NCI-H2029 treated with DMSO at 0.1 percent for 48 hours (cell line): ENCODE measurements at regions not wholly inside any gene's neighbourhood (a gene's known extent, or its start where the extent isn't known, plus 50 kb on each side); places are given as distances from the start of the nearest gene placed in this dataset.
"Not testable (repeated sequence)": the region's sequence is repeated elsewhere in the genome, so short reads cannot be mapped to it uniquely, and the experiment has no call there.

Experiments
- DNase-seq: peaks from one replicate; lab custom pipeline; 2025; lab: John Stamatoyannopoulos, UW

- DNase-seq = no peak
Observed at GRCh38 chr3:65303431-65303830, 615.6 kb upstream of the ADAMTS9 start.

- DNase-seq = no peak
Observed at GRCh38 chr3:65291448-65292125, 603.8 kb upstream of the ADAMTS9 start.

DNA sequence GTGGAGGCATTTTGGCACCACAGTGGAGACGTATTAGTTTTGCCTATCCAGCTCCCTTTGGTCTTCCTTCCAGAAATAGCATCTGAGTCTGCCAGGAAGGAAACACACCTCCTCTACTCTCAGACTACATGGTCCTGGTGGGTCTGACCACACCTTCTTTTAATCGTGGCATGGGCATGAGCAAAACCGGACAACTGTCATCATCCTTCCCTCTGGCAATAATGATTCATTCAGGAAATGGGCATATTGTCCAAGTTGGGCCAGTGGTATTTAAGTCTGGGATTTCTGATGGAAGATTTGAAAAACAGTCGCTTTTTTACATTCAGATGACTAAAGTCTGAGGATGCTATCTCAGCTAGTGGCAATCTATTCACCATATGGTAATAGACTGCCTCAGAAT, 601.0 kb upstream of the ADAMTS9 start:
- no peak for DNase-seq

DNA sequence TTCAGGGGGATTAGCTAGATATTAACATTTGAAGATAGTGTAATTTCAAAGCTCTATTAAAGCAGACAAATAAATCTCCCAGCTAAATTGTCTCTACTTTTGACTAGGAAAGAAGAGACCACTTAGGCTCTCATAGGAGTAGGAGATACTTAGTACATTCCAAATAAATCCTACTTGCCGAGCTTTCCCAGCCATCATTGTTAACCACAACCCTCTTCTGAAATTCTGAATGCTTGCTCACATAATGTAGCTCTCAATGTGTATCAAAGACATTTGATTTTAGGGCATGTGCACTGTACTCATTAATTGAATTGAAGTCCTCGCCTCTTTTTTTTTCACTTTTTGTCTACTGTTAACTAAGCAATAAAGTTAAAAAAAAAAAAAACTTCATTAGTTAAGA, 598.2 kb upstream of the ADAMTS9 start:
- no peak for DNase-seq

DNA sequence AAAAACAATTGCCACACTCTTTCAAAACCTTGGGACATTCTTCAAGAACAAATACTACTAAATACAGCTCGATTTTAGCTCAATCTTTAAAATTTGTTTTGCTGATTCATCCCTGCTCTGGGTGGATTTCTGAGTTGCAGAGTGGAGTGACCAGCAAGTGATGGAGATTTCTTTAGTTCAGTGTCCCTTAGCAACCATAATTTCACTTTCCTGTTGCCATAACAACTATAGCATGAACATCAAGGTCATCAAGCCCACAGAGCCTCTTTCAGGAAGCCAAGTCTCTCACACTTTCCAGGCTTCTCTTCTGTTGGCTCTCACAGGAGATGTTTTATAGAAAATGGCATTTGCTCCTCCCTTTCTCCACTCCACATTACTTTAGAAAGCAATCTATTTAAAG, 597.2 kb upstream of the ADAMTS9 start:
- no peak for DNase-seq

DNA sequence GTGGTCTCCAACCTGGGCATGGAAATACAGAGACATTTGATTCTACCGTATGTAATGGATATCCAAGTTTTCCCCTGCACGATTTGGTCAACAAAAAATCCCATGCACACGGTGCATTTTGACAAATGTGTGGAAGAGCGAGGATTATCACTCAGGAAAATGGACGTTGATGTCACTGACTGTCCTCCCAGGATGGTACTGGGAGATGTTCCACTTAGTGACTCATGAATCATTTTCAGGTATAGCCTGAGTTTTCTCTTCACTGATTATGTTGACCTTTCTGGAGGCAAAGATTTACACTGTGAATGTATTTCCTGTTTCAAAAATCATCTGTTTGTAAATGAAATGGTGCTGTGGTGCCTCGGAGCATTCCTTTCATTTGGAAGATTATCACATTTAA, 596.7 kb upstream of the ADAMTS9 start:
- no peak for DNase-seq

DNA sequence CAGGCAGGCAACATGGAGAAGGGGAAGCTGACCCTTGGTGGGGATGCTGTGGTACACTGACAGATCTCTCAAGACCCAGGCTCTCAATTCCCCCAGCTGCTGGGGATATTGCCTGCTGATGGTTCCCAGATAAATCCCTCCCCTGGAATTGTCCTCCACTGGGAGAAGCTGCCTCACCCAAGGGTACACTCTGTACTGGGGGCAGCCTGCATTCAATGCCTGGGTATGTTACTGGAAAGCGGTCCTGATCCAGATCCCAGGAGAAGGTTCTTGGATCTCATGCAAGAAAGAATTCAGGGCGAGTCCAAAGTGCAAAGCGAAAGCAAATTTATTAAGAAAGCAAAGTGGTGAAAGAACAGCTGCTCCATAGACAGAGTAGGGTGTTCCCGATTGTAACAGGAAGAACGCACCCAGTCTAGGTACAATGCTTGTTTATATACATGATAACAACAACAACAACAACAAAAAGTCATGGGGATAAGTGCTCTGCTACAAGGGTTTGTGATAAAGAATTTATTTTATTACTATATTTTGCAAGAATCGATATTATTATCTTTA, 591.5 kb upstream of the ADAMTS9 start:
- no peak for DNase-seq

DNA sequence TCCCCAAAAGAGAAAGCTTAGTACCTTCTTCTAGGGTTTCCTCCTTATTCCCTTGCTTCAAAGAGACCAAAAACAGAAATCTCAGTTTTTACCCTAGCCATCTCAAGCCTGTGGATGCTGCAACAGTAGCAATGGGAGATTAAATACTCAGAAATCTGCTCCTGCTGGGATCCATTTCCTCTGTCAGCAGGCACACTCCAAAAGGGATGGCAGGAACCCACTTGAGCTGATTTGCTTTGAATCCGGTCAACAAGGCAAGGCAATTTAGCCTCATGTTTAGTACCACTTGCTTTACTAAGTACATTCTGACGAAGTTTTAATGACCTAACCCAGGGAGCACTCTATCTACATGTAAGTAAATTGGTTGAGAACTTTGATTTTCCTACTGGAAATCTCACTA, 590.0 kb upstream of the ADAMTS9 start:
- no peak for DNase-seq

DNA sequence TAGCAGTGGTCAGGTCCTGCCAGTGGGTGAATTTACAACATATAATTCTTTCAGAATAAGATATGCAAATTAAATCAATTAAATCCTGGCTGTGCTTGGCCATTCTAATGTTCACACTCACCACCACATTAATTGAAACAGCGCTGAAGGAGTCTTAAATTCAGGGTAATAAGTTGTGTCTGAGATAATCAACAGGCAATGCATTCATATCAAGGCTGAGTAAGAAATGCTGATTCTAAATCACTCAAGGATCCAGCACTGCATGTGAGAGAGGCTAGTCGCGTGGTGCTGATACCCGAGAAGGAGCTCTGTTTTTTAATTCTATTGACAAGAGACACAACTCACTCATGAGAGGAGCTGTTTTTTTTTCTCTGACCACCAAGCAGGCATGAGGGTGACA, 588.8 kb upstream of the ADAMTS9 start:
- no peak for DNase-seq

GRCh38 chr3:65268426-65268825, 580.6 kb upstream of the ADAMTS9 start:
- no peak for DNase-seq

GRCh38 chr3:65265942-65266590, 578.3 kb upstream of the ADAMTS9 start:
- DNase-seq = no peak

- DNase-seq = no peak
Observed at GRCh38 chr3:65265511-65265910, 577.7 kb upstream of the ADAMTS9 start.

DNA sequence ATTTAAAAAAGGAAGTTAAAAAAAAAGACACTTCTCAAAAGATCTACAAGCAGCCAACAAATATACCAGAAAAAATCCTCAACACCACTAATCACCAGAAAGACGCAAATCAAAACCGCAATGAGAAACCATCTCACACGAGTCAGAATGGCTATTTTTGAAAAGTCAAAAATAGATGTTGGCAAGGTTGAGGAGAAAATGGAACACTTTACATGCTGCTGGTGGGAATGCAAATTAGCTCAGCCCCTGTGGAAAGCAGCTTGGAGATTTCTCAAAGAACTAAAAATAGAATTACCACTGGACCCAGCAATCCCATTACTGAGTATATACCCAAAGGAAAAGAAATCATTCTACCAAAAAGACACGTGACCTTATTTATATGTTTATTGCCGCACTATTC, 574.7 kb upstream of the ADAMTS9 start:
- no peak for DNase-seq

- DNase-seq = no peak
Observed at GRCh38 chr3:65259946-65260345, 572.1 kb upstream of the ADAMTS9 start.

- not testable (repeated sequence) for DNase-seq
Observed at GRCh38 chr3:65252914-65253313, 565.1 kb upstream of the ADAMTS9 start.

- no peak for DNase-seq
Observed at GRCh38 chr3:65252266-65252665, 564.5 kb upstream of the ADAMTS9 start.

DNA sequence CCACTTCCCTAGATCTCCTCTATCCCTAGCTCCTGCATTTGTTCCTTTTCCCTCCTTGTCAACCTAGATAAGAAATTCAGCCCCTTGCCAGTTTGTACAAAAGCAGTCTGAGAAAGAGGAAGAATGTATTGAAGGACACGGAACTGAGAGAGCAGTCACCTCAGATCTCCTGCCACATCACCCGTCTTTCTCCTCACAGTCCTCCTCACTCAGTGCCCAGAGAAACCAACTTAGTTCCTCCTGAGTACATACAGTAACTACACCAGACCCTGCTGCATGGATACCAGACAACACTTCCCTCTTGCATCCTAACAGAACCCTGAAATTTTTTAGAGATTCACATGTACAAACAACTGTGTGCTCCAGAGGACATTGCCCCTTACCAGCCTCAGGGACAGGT, 563.6 kb upstream of the ADAMTS9 start:
- DNase-seq = no peak

DNA sequence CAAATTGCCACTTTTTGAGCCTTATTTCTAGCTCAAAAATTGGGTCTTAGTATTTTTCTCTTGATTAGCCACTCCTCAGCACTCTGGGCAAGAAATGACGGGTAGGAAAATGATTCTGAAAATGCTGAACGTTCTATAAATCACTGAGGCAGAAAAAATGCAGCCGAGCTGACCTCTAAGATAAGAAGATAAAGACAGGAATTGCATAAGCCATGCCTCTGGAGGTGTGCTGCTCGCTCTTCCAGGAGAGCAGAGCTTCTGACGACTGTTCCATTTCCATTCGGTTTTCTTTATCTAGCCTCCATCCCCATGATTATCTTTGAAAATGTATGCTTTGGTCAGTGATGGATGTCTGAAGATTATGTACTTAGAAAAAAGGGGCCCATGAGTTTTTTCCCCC, 558.8 kb upstream of the ADAMTS9 start:
- no peak for DNase-seq

- no peak for DNase-seq
Observed at GRCh38 chr3:65245133-65246063, 557.6 kb upstream of the ADAMTS9 start.

DNA sequence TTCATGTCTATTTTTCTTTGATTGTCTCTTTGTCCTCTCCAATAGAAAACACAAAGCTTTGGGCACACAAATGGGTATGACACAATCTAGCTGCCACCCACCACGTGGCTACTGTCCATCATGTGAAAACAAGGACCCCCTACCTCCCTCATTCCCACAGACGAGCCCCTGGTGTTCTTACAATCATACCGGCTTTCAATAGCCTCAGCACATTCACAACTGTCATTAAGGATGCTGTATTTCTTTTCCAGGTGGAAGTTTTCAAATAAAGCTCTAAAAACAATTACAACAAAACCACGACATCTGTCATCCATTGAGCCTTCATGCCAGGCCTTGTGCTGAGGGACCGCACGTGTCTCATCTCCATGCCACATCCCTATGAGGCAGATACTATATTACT, 552.6 kb upstream of the ADAMTS9 start:
- no peak for DNase-seq

- DNase-seq = no peak
Observed at GRCh38 chr3:65238652-65239051, 550.9 kb upstream of the ADAMTS9 start.

- DNase-seq = no peak
Observed at GRCh38 chr3:65234499-65234898, 546.7 kb upstream of the ADAMTS9 start.

DNA sequence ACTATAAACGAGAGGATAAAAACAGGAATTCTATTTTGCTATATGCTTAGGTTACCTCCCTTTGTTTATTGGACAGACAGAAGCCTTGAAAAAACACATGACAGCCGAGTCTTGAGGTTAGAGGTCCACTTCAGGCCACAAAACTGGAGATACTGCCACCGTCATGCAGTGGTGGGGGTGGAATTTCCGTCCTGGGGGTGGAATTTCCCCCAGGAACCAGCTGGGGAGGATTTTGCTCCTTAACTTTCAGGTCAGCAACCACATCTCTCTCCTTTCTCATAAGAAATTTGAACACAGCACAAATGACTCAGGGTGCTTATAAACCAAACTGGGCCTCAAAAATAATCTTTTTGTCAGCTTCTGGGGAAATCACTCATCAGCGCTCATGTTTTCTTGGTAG, 545.8 kb upstream of the ADAMTS9 start:
- no peak for DNase-seq
